ENCODE measurements at regions not wholly inside any gene's neighbourhood (a gene's known extent, or its start where the extent isn't known, plus 50 kb on each side); places are given as distances from the start of the nearest gene placed in this dataset.

DNA sequence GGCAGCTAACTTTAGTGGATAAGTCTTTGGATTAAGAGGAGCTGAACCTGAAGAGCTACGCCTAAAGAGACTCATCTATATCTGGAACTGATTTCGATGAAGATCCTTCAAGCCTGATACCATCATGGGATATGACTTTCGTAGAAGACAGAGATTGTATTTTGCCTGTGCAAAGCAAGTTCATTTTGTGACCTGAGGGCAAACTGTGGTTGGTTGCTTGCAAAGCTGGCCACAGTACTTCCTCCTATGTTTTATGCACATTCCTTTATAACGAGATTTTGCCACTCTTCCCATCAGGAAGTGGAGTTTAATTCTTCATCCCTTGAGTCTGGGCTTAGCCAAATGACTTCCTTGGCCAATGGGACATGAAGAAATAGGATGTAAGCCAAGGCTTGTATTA lies 519.3 kb upstream of the NR3C2 start:
- no peak for TF ChIP-seq EZH2phosphoT487 (IDR thresholded peaks at IDR 0.05; ENCODE audit: borderline replicate concordance, low read length)
- TF ChIP-seq, protein P1, sequence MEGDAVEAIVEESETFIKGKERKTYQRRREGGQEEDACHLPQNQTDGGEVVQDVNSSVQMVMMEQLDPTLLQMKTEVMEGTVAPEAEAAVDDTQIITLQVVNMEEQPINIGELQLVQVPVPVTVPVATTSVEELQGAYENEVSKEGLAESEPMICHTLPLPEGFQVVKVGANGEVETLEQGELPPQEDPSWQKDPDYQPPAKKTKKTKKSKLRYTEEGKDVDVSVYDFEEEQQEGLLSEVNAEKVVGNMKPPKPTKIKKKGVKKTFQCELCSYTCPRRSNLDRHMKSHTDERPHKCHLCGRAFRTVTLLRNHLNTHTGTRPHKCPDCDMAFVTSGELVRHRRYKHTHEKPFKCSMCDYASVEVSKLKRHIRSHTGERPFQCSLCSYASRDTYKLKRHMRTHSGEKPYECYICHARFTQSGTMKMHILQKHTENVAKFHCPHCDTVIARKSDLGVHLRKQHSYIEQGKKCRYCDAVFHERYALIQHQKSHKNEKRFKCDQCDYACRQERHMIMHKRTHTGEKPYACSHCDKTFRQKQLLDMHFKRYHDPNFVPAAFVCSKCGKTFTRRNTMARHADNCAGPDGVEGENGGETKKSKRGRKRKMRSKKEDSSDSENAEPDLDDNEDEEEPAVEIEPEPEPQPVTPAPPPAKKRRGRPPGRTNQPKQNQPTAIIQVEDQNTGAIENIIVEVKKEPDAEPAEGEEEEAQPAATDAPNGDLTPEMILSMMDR (IDR thresholded peaks at IDR 0.05; ENCODE audit: low read depth, low read length, poor library complexity, severe bottlenecking) = no peak
